Large intestine (tissue), 3 donors: ENCODE measurements at regions not wholly inside any gene's neighbourhood (a gene's known extent, or its start where the extent isn't known, plus 50 kb on each side); places are given as distances from the start of the nearest gene placed in this dataset.
"Not testable (repeated sequence)": the region's sequence is repeated elsewhere in the genome, so short reads cannot be mapped to it uniquely, and the experiment has no call there.

Source experiments
- DNase-seq, 2 donors: peaks; one replicate each; pipeline versions ENCODE4 v3.0.0 to v3.0.0-alpha.2; 2013
- H3K27ac ChIP-seq: one replicate; pipeline ENCODE4 v1.5.1; 2013; ENCODE audit warnings: low read length
- H3K27me3 ChIP-seq: 2 replicates; pipeline ENCODE4 v1.6.1; 2013; ENCODE audit warnings: low read length; ENCODE audit not compliant: control insufficient read depth, insufficient read depth
- H3K36me3 ChIP-seq: 2 replicates; pipeline ENCODE4 v1.6.1; 2013; ENCODE audit warnings: low read length; ENCODE audit not compliant: control insufficient read depth, insufficient read depth
- H3K4me1 ChIP-seq: one replicate; pipeline ENCODE4 v1.6.1; 2013; ENCODE audit warnings: low read length; ENCODE audit not compliant: control insufficient read depth, insufficient read depth
- H3K4me3 ChIP-seq: one replicate; pipeline ENCODE4 v1.5.1; 2013; ENCODE audit warnings: low read length
- H3K9me3 ChIP-seq: one replicate; pipeline ENCODE4 v1.6.1; 2013; ENCODE audit warnings: mild to moderate bottlenecking, low read depth, low read length, moderate library complexity; ENCODE audit not compliant: control insufficient read depth
- WGBS: methylation state at CpG from one replicate; pipeline ENCODE4 v1.1.5; 2013; ENCODE audit warnings: low lambda C conversion rate; ENCODE audit not compliant: insufficient coverage; 5-methylcytosine and 5-hydroxymethylcytosine counted together

DNA sequence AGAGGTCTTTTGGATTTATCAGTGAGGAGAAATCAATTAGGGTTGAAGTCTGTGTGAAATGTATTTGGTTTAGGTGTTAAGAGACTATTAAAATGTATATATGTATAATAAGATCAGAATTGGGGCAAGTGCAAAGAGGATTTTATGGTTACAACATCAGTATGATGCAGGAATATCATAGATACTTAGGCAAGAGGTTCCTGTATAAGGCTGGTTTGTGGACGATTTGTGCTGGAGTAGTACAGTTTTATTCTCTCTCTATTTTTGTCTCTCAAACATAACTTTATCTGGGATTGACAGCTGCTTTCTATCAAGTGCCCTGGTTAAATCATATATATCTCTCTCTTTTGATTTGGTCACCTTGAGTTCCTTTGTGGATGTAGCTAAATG lies 142.5 kb downstream of the CTH start:
- Histone ChIP-seq H3K9me3 (no peaks in the 10 kb centered on the region), H3K36me3 (no peaks in the 10 kb centered on the region), H3K4me1 (no peaks in the 10 kb centered on the region), H3K27me3 (no peaks in the 10 kb centered on the region), H3K27ac (no peak overlapping the region), H3K4me3 (no peak overlapping the region)
- no peak for DNase-seq
- no CpG with 5 or more reads among the region's 1 CpG for WGBS

DNA sequence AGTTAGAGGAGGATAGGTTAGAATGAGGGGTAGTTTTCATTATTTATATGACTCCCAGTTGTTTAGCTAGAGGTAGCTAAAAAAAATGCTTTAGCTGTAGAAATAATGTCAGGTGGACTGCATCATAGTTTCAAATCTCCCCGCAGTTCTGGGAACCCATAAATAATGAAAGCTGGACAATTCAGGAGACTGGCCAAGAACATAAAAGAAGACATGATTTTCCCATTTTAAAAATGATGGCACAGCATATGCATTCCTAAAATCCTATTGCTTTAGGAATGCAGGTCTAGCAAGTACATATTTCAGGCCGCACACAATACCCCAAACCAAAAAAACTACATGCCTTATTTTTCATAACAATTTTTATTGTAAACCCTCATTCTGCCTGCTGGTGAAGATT lies 143.3 kb downstream of the CTH start:
- DNase-seq, result no peak
- 83% methylated on average over 1 of the region's 2 CpGs for WGBS
- H3K4me1 ChIP-seq, result no peaks in the 10 kb centered on the region
- H3K27ac ChIP-seq, result no peak overlapping the region
- no peaks in the 10 kb centered on the region for H3K27me3 ChIP-seq
- no peak overlapping the region for H3K4me3 ChIP-seq
- H3K9me3 ChIP-seq, result no peaks in the 10 kb centered on the region
- H3K36me3 ChIP-seq, result no peaks in the 10 kb centered on the region

DNA sequence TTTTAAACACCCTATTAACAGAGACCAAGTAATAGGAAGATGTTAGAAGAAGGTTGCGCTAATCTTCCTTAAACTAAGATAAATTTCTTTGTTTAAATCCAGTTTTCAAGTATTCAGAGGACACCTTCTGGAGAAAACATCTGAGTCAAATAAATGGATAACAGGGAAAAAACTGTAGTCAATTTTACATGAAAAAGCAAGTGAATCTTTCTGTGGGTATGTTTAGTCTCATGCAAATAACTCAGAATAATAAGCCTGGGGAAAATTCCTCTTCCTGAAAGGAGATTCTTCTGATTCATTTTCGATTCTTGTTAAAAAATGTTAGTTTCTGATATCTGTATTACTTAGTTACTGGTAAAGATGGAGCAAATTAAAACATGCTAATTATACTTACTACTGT lies 145.5 kb downstream of the CTH start:
- WGBS, result 40% methylated on average over 1 of the region's 2 CpGs
- no peak overlapping the region for H3K4me3 ChIP-seq
- DNase-seq, result no peak
- H3K36me3 ChIP-seq, result no peaks in the 10 kb centered on the region
- no peaks in the 10 kb centered on the region for H3K27me3 ChIP-seq
- H3K4me1 ChIP-seq, result no peaks in the 10 kb centered on the region
- no peak overlapping the region for H3K27ac ChIP-seq
- no peaks in the 10 kb centered on the region for H3K9me3 ChIP-seq

DNA sequence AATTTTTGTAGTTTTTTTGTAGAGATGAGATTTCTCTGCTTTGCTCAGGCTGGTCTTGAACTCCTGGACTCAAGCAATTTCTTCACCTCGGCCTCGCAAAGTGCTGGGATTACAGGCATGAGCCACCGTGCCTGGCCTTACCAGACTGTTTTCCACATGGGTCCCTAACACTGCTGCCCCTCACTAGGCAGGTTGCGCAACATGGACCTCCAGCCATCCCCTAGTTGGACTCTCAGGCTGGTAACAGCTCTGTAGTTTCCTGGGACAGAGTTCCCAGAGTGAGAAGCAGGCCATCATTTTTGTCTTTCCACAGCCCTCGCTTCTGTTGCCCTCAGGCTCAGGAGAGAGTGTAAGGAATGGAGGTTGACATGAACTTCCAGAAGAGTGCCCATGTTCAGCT lies 156.1 kb downstream of the CTH start:
- Histone ChIP-seq H3K27me3 (no peaks in the 10 kb centered on the region), H3K9me3 (no peaks in the 10 kb centered on the region), H3K4me1 (no peaks in the 10 kb centered on the region), H3K27ac (no peak overlapping the region), H3K36me3 (no peaks in the 10 kb centered on the region), H3K4me3 (no peak overlapping the region)
- no peak for DNase-seq
- WGBS, result no CpG with 5 or more reads among the region's 5 CpGs

DNA sequence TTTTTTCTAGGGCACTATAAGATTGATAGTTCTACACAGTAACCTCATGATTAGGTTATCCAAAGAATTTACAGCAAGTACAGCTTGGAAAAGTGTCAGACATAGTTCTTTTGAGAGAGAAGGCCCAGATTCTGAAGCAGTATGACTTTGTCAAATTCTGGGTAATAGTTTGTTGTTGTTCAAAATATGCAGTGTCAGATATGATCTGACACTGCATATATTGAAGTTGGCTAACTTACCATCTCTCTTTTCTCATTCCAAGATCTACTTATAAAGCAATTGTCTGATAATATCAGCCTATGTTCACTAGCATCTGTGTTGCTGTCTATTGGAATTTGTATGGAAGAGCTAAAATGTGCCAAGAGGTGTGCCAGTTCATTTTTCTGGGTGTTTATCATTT lies 160.1 kb downstream of the CTH start:
- Histone ChIP-seq H3K36me3 (no peaks in the 10 kb centered on the region), H3K4me3 (no peak overlapping the region), H3K9me3 (no peaks in the 10 kb centered on the region), H3K4me1 (no peaks in the 10 kb centered on the region), H3K27me3 (no peaks in the 10 kb centered on the region), H3K27ac (no peak overlapping the region)
- no peak for DNase-seq

DNA sequence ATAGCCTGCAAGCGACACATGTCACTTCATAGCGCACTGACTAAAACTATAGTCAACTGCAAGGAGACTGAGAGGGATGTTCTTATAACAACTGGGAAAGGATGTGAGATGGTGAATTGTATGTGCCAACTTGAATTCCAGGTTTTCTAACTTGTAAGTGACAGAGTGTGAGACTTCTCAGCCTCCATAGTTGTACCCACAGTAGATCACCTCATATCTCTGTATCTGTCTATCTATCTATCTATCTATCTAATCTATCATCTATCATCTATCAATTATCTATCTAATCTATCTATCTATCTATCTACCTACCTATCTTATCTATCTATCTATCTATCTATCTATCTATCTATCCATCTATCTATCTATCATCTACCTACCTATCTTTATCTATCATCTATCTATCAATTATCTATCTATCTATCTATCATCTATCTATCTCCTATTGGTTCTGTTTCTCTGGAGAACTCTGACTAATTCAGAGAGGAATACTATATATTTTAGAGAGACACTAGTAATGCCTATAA lies 162.3 kb downstream of the CTH start:
- no peaks in the 10 kb centered on the region for H3K27me3 ChIP-seq
- no peak overlapping the region for H3K27ac ChIP-seq
- H3K4me3 ChIP-seq, result no peak overlapping the region
- no peak for DNase-seq
- no peaks in the 10 kb centered on the region for H3K9me3 ChIP-seq
- no CpG with 5 or more reads among the region's 2 CpGs for WGBS
- H3K36me3 ChIP-seq, result no peaks in the 10 kb centered on the region
- no peaks in the 10 kb centered on the region for H3K4me1 ChIP-seq

DNA sequence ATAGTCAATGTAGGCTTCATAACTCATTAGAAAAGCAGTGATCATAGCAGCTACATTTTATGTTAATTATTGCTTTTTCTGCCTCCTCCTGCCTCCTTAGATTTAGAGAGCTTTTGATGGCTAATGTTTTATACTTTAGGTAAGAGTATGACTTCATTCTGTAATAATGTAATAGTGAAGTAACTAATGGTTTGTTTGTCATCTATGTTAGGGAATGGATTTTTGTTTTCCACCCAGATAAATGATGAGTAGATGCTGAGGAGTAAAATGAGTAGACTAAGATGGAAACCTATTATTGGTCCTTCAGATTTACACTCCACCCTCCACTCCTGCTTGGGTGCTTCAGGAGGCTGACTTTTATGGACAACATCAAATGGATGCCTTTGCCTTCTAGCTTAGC lies 170.6 kb downstream of the CTH start:
- no peaks in the 10 kb centered on the region for H3K27me3 ChIP-seq
- no peaks in the 10 kb centered on the region for H3K4me1 ChIP-seq
- DNase-seq, result no peak
- H3K4me3 ChIP-seq, result no peak overlapping the region
- no peaks in the 10 kb centered on the region for H3K9me3 ChIP-seq
- no peaks in the 10 kb centered on the region for H3K36me3 ChIP-seq
- no peak overlapping the region for H3K27ac ChIP-seq

DNA sequence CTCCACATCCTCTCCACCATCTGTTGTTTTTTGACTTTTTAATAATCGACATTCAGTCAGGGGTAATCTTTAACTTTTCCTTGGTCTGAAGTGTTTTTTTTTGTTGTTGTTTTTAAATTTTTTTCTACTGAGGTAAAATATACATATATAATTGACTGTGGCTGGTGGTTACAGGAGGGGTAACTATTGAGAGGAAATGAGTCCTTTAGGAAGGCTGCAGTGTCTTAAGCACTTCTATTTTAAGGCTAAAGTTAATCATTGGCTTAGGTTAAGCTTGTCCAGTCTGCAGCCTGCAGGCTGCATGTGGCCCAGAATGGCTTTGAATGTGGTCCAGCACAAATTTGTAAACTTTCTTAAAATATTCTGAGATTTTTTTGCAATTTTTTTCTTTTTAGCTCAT lies 172.5 kb downstream of the CTH start:
- H3K27me3 ChIP-seq, result no peaks in the 10 kb centered on the region

DNA sequence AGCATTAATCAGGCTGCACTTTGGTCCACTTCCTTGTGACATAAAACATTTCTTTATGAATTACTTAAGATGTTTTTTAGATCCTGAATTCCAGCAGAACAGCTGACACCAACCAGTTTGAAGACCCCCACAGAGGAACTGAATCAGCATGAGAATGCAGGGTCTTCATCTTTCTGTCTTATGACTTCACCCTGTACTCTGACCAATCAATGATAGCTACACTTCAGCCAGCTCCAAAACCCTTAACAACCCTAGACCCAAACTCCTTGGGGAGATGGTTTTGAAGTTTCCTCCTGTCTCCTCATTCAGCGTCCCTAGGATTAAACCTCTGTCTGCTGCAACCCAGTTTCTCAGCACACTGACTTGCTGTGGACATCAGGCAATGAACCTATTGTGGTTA lies 175.0 kb downstream of the CTH start:
- H3K36me3 ChIP-seq, result no peaks in the 10 kb centered on the region
- H3K27ac ChIP-seq, result no peak overlapping the region
- no CpG with 5 or more reads among the region's 1 CpG for WGBS
- DNase-seq, result no peak
- no peaks in the 10 kb centered on the region for H3K27me3 ChIP-seq
- H3K4me1 ChIP-seq, result no peaks in the 10 kb centered on the region
- no peak overlapping the region for H3K4me3 ChIP-seq
- H3K9me3 ChIP-seq, result no peaks in the 10 kb centered on the region

More for the DNA sequence above, 172.5 kb downstream of the CTH start:
- no peaks in the 10 kb centered on the region for H3K36me3 ChIP-seq
- DNase-seq, result no peak
- H3K9me3 ChIP-seq, result no peaks in the 10 kb centered on the region
- no peak overlapping the region for H3K27ac ChIP-seq
- no peaks in the 10 kb centered on the region for H3K4me1 ChIP-seq
- H3K4me3 ChIP-seq, result no peak overlapping the region
- 100% methylated on average over 1 of the region's 1 CpG for WGBS

DNA sequence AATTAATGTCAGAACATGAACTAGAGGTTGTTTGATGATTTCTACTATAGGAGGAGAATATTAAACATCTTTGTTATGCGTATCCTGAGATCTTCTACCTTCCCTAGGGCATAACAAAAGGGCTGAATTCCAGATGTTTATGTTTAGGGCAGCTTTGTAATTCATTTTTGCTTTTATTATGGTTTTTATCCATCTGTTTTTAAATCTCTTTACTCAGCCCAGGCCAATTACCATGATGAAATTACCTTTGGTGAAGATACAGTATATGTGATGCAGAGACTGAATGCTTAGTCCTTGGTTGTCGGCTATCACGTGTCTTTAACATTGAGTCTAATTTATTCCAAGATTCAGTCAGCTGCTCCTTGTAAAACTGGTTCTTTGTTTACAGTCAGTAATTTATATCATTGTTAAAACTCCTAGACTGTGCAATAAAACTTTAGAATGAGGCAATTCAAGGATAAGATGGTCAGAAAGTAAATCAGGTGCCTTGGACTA lies 176.9 kb downstream of the CTH start:
- WGBS, result 83% methylated on average over 1 of the region's 3 CpGs
- H3K36me3 ChIP-seq, result no peaks in the 10 kb centered on the region
- no peak for DNase-seq

DNA sequence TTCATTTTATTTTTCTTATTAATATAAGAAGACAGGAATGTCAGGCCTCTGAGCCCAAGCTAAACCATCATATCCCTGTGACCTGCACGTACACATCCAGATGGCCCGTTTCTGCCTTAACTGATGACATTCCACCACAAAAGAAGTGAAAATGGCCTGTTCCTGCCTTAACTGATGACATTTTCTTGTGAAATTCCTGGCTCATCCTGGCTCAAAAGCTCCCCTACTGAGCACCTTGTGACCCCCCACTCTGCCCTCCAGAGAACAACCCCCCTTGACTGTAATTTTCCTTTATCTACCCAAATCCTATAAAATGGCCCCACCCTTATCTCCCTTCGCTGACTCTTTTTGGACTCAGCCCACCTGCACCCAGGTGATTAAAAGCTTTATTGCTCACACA lies 182.5 kb downstream of the CTH start:
- WGBS, result 20% methylated on average over 1 of the region's 3 CpGs
- H3K27ac ChIP-seq, H3K9me3 ChIP-seq, H3K4me3 ChIP-seq, H3K4me1 ChIP-seq, DNase-seq, H3K27me3 ChIP-seq, H3K36me3 ChIP-seq: not testable (repeated sequence)

More for the DNA sequence above, 176.9 kb downstream of the CTH start:
- H3K4me3 ChIP-seq, result no peak overlapping the region
- H3K4me1 ChIP-seq, result no peaks in the 10 kb centered on the region
- H3K27me3 ChIP-seq, result no peaks in the 10 kb centered on the region
- H3K27ac ChIP-seq, result no peak overlapping the region
- H3K9me3 ChIP-seq, result no peaks in the 10 kb centered on the region
